Uterus (tissue), 3 donors: ENCODE measurements at regions not wholly inside any gene's neighbourhood (a gene's known extent, or its start where the extent isn't known, plus 50 kb on each side); places are given as distances from the start of the nearest gene placed in this dataset.

ENCODE experiments used
- DNase-seq, 2 donors: peaks; one replicate each; pipeline ENCODE4 v3.0.0-alpha.2; 2019 to 2020
- H3K27ac ChIP-seq, 2 donors: fragments of 200-600 bp; sonication (generic); 1 replicate in 1 of 2; 2 replicates in 1 of 2; pipeline ENCODE4 v1.5.1; 2016 to 2018
- H3K27me3 ChIP-seq, 2 donors: fragments of 200-600 bp; sonication (generic); one replicate each; pipeline ENCODE4 v1.5.1; 2018 to 2019; ENCODE audit warnings: control low read depth in 1 of 2
- H3K36me3 ChIP-seq, 2 donors: fragments of 200-600 bp; sonication (generic); one replicate each; pipeline ENCODE4 v1.5.1; 2019; ENCODE audit warnings: control low read depth in 1 of 2
- H3K4me1 ChIP-seq, 2 donors: fragments of 200-600 bp; sonication (generic); one replicate each; pipeline ENCODE4 v1.5.1; 2018 to 2019; ENCODE audit warnings: control low read depth in 1 of 2
- H3K4me3 ChIP-seq, 2 donors: fragments of 200-600 bp; sonication (generic); 1 replicate in 1 of 2; 2 replicates in 1 of 2; pipeline ENCODE4 v1.5.1; 2018 to 2019; ENCODE audit warnings: mild to moderate bottlenecking in 1 of 2
- H3K9me3 ChIP-seq, 2 donors: fragments of 200-600 bp; sonication (generic); one replicate each; pipeline ENCODE4 v1.5.1; 2019; ENCODE audit warnings: control low read depth in 1 of 2
- POLR2A ChIP-seq, 2 donors: fragments of 450-650 bp; IDR thresholded peaks; one replicate each; pipeline ENCODE4 v1.6.1; 2016; ENCODE audit warnings: antibody characterized with exemption in 2 of 2, mild to moderate bottlenecking in 1 of 2, moderate library complexity in 1 of 2
- intact Hi-C: fragments of 100-400 bp; cut with DNase I; formaldehyde crosslinking; loops from one replicate; pipeline ENCODE4 v1.15.1; 2023; ENCODE audit warnings: low total_unique reads
- TF ChIP-seq, protein P1 (sequence below), 4 experiments: fragments of 200-600 bp in 2 of 4; fragments of 450-650 bp in 2 of 4; sonication (generic) in 2 of 4; IDR thresholded peaks; one replicate each; pipeline ENCODE4 v1.5.1; 2016 to 2019; ENCODE audit warnings: antibody characterized with exemption in 4 of 4, mild to moderate bottlenecking in 2 of 4, moderate library complexity in 1 of 4
- donor health status: DM: yes; HTN: yes; CAD: no.

DNA sequence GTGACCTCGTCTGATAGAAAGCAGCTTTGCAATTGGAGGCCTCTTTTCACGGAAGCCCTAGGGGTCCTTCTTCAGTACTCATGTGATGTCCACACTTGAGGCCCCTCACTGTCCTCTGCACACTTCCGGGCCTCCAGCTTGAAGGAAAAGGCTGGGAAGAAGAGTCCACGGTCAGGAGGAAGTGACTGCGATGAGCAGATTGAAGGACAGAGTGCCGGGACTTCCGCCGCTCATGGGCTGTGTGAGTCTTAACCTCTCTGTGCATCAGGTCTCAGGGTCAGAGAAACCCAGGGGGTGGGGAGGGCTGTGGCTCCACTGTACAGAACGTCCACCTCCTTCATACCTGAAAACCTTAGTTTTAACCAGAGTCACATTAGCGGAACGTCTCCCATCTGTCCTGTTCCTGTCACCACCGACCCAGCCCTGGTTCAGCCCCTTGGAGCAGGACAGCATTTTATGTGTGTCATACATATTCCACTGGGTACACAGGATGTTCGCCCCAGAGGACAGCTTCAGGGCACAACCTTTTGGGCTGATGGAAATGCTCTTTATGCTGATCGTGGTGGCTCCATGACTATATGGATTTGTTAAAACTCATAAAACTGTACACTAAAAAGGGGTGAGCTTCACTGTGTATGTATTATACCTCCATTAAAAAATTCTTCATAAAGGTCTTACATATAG lies 51.0 kb upstream of the SORCS2 start:
- Histone ChIP-seq H3K27me3 (no peaks in the 10 kb centered on the region), H3K27ac (no peak overlapping the region), H3K4me3 (no peak overlapping the region), H3K9me3 (no peaks in the 10 kb centered on the region), H3K4me1 (no peaks in the 10 kb centered on the region), H3K36me3 (no peaks in the 10 kb centered on the region)
- no peak for DNase-seq
- intact Hi-C loops, result no loop called here
- TF ChIP-seq, protein P1, sequence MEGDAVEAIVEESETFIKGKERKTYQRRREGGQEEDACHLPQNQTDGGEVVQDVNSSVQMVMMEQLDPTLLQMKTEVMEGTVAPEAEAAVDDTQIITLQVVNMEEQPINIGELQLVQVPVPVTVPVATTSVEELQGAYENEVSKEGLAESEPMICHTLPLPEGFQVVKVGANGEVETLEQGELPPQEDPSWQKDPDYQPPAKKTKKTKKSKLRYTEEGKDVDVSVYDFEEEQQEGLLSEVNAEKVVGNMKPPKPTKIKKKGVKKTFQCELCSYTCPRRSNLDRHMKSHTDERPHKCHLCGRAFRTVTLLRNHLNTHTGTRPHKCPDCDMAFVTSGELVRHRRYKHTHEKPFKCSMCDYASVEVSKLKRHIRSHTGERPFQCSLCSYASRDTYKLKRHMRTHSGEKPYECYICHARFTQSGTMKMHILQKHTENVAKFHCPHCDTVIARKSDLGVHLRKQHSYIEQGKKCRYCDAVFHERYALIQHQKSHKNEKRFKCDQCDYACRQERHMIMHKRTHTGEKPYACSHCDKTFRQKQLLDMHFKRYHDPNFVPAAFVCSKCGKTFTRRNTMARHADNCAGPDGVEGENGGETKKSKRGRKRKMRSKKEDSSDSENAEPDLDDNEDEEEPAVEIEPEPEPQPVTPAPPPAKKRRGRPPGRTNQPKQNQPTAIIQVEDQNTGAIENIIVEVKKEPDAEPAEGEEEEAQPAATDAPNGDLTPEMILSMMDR (IDR thresholded peaks at IDR 0.05), result no peak
- no peak for TF ChIP-seq POLR2A (IDR thresholded peaks at IDR 0.05)

DNA sequence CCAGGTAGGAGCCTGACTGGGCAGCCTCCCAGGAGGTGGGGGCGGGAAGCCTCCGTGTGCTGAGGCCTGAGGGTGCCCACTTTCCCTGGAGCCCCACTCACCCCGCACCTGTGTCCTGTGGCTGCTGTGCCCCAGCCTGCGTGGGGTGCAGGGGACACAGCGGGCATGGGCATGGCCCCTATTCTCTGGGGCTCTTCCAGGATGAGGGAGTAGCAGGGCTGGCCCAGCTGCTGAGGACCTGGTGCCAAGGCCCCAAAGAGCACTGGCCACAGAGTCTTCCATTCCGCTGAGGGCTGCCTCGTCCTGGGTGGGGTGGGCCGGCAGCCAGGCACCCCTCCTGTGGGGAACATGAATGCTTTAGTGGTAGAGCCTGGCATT lies 51.7 kb upstream of the SORCS2 start:
- no peak for TF ChIP-seq POLR2A (IDR thresholded peaks at IDR 0.05)
- TF ChIP-seq, protein P1 (IDR thresholded peaks at IDR 0.05), result no peak
- no peak overlapping the region for H3K4me3 ChIP-seq
- DNase-seq, result no peak
- H3K4me1 ChIP-seq, result no peaks in the 10 kb centered on the region
- H3K9me3 ChIP-seq, result no peaks in the 10 kb centered on the region
- intact Hi-C loops, result no loop called here
- no peaks in the 10 kb centered on the region for H3K27me3 ChIP-seq
- H3K36me3 ChIP-seq, result no peaks in the 10 kb centered on the region
- no peak overlapping the region for H3K27ac ChIP-seq

DNA sequence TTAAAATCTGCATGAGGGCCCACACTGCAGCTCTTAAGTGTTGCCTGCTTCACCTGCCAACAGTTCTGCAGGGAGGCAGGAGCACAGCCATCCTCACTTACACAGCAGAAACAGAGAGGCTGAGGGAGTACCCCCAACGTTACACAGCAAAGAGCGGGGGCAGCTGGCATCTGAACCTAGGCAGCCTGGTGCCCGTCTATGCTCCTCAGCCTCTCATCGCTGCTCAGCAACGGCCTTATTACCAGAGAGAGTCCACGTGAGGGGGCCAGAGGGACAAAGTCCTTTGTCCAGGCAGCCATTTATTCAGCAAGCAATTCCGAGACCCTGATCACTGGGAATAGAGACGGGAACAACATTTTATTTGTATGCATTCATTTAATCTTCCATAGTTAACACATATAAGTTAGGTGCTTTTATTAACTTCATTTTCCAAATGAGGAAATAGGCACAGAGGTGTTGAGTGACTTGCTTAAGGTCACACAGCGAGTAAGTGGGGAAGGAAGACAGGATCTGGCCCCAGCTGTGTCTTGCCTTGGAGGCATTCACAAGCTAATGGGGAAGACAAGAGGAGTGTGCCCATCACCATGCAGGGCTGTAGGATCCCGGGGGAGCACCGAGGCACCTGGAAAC lies 52.2 kb upstream of the SORCS2 start:
- TF ChIP-seq, protein P1 (IDR thresholded peaks at IDR 0.05), result no peak
- no peak for TF ChIP-seq POLR2A (IDR thresholded peaks at IDR 0.05)
- Histone ChIP-seq H3K4me1 (peaks cover 0 to 4% of the 10 kb centered on the region in 2 donors), H3K4me3 (no peak overlapping the region), H3K27me3 (no peaks in the 10 kb centered on the region), H3K36me3 (no peaks in the 10 kb centered on the region), H3K27ac (no peak overlapping the region), H3K9me3 (no peaks in the 10 kb centered on the region)
- intact Hi-C loops, result no loop called here
- DNase-seq, result no peak

DNA sequence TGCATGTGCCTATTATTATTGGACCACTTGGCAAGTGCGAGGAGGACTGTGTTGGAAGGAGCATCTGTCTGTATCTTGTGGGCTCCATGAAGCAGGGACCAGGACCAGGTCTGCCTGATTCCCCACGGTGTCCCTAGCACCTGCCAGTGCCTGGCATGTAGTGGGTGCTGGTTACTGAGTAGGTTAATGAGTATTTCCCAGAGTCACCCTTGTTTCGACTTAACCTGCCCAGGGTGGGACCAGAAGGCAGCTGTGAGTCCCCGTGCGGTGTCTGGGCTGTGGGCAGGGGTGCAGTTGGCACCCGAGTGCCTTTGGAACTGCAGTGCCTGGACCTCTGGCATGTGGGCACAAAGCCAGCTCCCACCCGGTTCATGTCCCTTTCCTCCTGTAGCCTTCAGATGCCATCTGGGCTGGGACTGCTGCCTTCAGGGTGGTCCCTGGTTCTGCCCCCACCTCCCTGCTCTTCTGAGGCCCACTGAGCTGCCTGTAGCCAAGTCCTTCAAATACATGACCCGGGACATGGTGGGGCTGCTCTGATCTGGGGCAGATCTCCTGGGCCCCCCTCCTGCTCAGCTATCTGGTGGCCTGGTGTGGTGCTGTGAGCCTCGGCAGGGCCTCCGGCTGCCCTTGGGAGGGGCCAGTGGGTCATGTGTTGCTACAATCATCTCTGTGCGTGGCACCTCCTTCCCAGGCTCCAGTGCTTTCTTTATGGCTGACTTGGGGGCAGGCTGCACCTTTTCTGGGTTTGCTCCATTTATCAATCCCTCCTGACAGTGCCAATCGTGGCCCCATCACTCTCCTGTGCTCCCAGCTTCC lies 53.0 kb upstream of the SORCS2 start:
- Histone ChIP-seq H3K4me3 (no peak overlapping the region), H3K36me3 (no peaks in the 10 kb centered on the region), H3K9me3 (no peaks in the 10 kb centered on the region), H3K27ac (no peak overlapping the region), H3K27me3 (no peaks in the 10 kb centered on the region), H3K4me1 (peaks cover 0 to 7% of the 10 kb centered on the region in 2 donors)
- intact Hi-C loops, result no loop called here
- no peak for DNase-seq
- no peak for TF ChIP-seq POLR2A (IDR thresholded peaks at IDR 0.05)

DNA sequence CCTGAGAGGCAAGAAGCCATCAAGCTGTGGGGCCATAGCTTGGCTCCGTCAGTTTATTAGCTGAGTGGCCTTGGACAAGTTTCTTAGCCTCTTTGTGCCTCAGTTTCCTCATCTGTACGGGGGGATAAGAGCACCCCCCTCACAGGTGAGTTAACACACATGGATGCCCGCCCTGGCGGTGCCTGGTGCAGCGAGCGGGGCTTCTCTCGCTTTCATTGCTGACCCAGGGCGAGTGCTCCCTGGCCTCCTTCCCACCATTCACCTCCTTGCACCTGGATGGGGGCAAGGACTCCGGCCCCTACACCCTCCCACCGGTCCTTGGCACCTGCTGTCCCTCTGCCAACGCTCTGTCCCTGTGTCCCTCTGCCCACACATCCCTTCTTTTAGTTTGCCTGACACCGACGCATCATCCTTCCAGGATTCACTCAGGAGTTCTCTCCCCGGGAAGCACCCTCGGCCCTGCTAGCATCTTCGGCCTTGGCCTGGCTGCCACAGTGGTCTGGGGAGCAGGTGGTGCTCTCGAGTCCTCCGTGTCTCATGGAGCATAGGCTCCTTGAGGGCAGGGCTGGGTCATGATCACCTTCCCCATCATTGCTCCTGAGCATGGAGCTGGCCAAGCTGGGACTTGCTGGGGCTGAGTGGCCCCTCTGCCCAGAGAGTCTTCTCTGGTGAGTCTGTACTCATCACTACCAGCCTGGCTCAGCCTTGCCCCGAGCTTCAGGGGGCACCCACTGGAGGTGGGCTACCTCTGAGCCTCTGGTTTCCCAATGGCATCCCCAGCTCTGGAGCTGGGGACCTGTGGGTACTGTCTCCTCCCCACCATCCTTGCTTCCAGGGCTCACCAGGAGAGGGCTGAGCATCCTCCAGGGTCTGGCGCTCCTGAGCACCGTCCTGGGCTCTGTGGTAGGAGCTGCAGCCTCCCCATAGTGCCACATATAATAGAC lies 53.8 kb upstream of the SORCS2 start:
- Histone ChIP-seq H3K36me3 (no peaks in the 10 kb centered on the region), H3K27me3 (no peaks in the 10 kb centered on the region), H3K9me3 (no peaks in the 10 kb centered on the region), H3K4me3 (no peak overlapping the region), H3K27ac (no peak overlapping the region), H3K4me1 (peaks cover 0 to 7% of the 10 kb centered on the region in 2 donors)
- TF ChIP-seq POLR2A (IDR thresholded peaks at IDR 0.05), result no peak
- TF ChIP-seq, protein P1 (IDR thresholded peaks at IDR 0.05), result no peak
- DNase-seq, result no peak
- intact Hi-C loops, result no loop called here
